ENCODE measurements at regions not wholly inside any gene's neighbourhood (a gene's known extent, or its start where the extent isn't known, plus 50 kb on each side); places are given as distances from the start of the nearest gene placed in this dataset.

DNA sequence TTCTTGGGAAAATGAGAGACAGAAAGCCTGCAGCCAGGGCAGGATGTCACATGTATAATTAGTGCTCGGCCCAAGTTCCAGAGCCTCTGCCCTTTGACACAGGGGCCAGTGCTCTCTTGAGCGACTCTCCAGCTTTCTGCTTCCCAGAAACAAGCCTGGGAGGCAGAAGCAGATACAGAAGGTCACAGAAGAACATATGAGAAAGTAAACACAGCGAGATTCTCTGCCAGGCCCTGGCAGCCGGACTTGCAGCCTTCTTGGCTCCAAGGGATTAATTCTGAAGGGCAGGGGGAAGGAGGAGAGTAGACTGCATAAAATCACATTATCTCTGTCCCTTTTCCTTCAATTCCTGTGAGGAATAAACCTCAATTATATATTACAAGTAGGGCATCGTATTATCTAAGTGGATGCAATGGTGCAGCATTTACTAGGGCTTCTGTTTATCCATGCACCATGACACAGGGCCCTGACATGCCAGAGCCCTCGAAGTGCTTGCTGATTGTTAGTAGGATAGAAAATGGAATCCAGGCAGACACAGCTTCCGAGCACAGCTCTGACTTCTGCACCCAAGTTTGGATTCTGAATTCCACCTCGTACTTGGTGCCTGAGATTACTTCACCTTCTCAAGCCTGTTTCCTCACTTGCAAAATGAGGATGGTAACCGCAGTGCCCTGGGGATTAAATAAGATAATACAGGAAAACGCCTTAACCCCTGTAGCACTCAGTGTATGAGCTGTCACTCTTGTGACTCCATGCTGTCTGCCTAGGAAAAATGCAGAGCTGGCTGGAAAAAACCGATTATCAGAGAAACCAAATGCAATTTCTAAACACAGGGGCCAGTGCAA is 536.5 kb downstream of the TNS3 start:
- no peak for TF ChIP-seq POLR2AphosphoS5 (IDR thresholded peaks at IDR 0.05; ENCODE audit: low read depth, low read length)
- no peak for TF ChIP-seq TAF1 (IDR thresholded peaks at IDR 0.05; ENCODE audit: borderline replicate concordance, insufficient read depth, low read length)
- TF ChIP-seq REST (IDR thresholded peaks at IDR 0.05; ENCODE audit: insufficient read depth in 1 of 2, low read depth in 2 of 2, low read length in 2 of 2) = no peak
- no peak for TF ChIP-seq SIN3A (IDR thresholded peaks at IDR 0.05; ENCODE audit: borderline replicate concordance, insufficient read depth, low read length)
- TF ChIP-seq FOXP2 (optimal IDR thresholded peaks at IDR 0.05; ENCODE audit: borderline replicate concordance, extremely low read depth, extremely low read length, insufficient read depth) = no peak
